BE2C (cell line): ENCODE measurements at regions not wholly inside any gene's neighbourhood (a gene's known extent, or its start where the extent isn't known, plus 50 kb on each side); places are given as distances from the start of the nearest gene placed in this dataset.

ENCODE experiments used
- DNase-seq: peaks from one replicate; pipeline ENCODE4 v3.0.0-alpha.2; 2020
- H3K27me3 ChIP-seq: fragments of 250-450 bp; sonication (Bioruptor Pico); 2 replicates; pipeline ENCODE4 v1.5.1; 2020; ENCODE audit warnings: mild to moderate bottlenecking
- H3K36me3 ChIP-seq: fragments of 250-450 bp; sonication (Bioruptor Pico); 2 replicates; pipeline ENCODE4 v1.5.1; 2020; ENCODE audit warnings: mild to moderate bottlenecking
- H3K4me1 ChIP-seq: fragments of 250-450 bp; sonication (Bioruptor Pico); 2 replicates; pipeline ENCODE4 v1.5.1; 2020
- H3K4me3 ChIP-seq: 2 replicates; pipeline ENCODE4 v1.5.1; 2011; ENCODE audit warnings: low read depth, low read length
- H3K9me3 ChIP-seq: fragments of 250-450 bp; sonication (Bioruptor Pico); 2 replicates; pipeline ENCODE4 v1.5.1; 2020
- TF ChIP-seq, protein P1 (sequence below): IDR thresholded peaks from 2 replicates; pipeline ENCODE4 v1.5.1; 2012; ENCODE audit warnings: mild to moderate bottlenecking, low read depth, low read length

DNA sequence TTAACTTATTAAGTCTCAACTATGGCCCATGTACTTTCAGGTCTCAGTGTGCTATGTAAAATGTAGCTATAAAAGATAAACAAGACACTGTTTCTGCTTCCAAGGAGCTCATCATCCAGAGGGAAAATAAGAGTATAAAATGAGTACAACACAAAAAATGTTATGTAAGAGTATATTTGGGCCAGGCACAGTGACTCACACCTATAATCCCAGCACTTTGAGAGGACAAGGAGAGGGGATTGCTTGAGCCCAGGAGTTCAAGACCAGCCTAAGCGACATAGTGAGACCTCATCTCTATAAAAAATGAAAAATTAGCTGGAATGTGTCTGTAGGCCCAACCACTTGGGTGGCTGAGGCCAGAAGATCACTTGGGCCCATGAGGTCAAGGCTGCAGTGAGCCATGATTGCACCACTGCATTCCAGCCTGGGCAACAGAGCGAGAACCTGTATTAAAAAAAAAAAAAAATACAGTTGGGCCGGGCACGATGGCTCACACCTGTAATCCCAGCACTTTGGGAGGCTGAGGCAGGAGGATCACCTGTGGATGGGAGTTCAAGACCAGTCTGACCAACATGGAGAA is 124.0 kb downstream of the EDN1 start:
- H3K4me3 ChIP-seq: no peak overlapping the region
- H3K4me1 ChIP-seq: no peaks in the 10 kb centered on the region
- DNase-seq: no peak
- TF ChIP-seq, protein P1, sequence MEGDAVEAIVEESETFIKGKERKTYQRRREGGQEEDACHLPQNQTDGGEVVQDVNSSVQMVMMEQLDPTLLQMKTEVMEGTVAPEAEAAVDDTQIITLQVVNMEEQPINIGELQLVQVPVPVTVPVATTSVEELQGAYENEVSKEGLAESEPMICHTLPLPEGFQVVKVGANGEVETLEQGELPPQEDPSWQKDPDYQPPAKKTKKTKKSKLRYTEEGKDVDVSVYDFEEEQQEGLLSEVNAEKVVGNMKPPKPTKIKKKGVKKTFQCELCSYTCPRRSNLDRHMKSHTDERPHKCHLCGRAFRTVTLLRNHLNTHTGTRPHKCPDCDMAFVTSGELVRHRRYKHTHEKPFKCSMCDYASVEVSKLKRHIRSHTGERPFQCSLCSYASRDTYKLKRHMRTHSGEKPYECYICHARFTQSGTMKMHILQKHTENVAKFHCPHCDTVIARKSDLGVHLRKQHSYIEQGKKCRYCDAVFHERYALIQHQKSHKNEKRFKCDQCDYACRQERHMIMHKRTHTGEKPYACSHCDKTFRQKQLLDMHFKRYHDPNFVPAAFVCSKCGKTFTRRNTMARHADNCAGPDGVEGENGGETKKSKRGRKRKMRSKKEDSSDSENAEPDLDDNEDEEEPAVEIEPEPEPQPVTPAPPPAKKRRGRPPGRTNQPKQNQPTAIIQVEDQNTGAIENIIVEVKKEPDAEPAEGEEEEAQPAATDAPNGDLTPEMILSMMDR: no peak
- no peaks in the 10 kb centered on the region for H3K36me3 ChIP-seq
- no peaks in the 10 kb centered on the region for H3K9me3 ChIP-seq
- H3K27me3 ChIP-seq: no peaks in the 10 kb centered on the region

DNA sequence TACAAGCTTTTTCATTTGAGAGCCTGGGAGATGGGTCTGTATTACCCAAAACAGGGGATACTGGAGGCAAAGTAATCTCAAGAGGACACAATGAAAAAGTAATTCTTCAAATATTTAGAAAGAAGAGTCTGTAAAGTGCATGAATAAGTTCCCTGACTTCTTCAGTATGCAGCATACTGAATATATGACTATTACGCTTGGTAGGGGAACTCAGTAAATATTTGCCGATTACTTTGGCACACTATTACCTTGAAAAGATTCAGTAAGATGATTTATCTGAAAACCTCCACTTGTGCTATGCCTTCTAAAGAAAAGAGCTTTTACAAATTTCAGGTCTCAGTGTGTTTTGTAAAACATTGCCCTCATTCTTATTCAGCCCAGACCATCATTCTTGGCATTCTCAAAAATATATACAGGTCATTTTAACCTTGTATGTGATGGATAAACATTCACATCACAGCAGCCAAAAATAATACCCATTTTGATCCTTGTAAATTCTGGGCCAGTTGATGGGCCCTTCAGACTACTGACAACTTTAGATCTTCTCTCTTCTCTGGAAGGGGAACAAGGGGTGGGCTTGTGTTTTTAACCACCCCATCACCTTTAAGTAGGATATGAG is 125.9 kb downstream of the EDN1 start:
- H3K4me1 ChIP-seq: no peaks in the 10 kb centered on the region
- H3K4me3 ChIP-seq: no peak overlapping the region
- no peaks in the 10 kb centered on the region for H3K36me3 ChIP-seq
- no peak for DNase-seq
- TF ChIP-seq, protein P1: no peak
- no peaks in the 10 kb centered on the region for H3K27me3 ChIP-seq
- H3K9me3 ChIP-seq: no peaks in the 10 kb centered on the region

DNA sequence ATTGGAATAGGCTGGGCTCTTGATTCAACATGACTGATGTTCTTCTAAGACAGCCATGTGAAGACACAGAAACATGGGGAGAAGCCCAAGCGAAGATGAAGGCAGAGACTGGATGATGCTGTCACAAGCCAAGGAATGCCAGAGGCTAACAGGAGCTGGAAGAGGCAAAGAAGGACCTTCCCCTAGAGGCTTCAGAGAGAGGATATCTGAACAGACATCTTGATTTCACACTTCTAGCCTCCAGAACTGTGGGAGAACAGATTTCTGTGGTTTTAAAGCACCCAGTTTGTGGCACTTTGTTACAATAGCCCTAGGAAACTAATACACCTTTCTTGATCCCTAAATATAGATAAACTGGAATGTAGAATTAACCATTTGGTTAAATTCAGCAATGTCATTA is 127.0 kb downstream of the EDN1 start:
- Histone ChIP-seq H3K4me1 (no peaks in the 10 kb centered on the region), H3K27me3 (no peaks in the 10 kb centered on the region), H3K9me3 (no peaks in the 10 kb centered on the region), H3K36me3 (no peaks in the 10 kb centered on the region), H3K4me3 (no peak overlapping the region)
- no peak for DNase-seq
- TF ChIP-seq, protein P1: no peak

DNA sequence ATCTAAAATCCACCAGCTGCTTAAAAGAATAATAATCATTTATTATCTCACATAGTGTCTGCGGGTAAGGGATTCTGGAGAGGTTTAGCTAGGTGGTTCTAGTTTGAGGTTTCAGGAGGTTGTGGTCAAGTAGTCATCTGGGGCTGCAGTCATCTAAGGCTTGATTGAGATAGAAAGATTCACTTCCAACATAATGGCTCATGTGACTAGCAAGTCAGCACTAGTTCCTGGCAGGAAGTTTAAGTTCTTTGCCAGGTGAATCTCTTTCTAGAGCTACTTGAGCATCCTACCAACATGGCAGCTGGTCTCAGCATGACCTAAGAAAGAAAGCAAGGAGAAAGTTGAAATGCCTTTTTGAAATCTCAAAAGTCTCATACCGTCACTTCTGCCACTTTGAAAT is 128.8 kb downstream of the EDN1 start:
- no peak overlapping the region for H3K4me3 ChIP-seq
- H3K9me3 ChIP-seq: no peaks in the 10 kb centered on the region
- no peak for DNase-seq
- H3K36me3 ChIP-seq: no peaks in the 10 kb centered on the region
- TF ChIP-seq, protein P1: no peak
- H3K27me3 ChIP-seq: no peaks in the 10 kb centered on the region
- no peaks in the 10 kb centered on the region for H3K4me1 ChIP-seq

DNA sequence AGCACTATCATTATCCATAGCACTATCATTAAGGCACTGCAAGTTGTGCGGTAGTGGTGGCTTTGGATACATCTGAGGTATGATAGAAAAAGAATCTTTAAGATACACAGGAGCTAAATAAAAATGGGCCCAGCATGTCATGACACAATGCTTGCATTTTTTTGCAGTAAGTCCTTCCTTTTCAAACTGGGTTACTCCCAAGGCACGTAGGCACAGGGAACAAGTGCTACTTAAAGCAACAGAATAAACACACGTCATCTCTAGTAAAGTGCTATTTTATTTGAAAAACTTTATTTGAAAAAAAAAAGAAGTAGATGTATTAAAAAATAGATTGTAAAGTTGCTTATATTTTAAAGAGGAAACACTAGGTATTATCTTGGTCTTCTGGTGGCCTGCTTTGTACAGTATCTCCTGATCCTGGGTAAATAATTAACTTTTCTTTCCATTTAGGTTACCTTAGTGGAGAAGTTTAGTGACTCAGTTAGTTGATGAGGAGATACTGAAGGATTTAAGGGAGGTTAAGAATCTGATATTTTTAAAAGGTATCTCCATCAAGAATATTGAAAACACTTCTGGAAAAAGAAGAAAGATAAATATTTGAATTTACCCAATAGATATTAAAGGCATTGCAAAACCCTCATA is 129.6 kb downstream of the EDN1 start:
- TF ChIP-seq, protein P1: no peak
- Histone ChIP-seq H3K4me3 (no peak overlapping the region), H3K9me3 (no peaks in the 10 kb centered on the region), H3K36me3 (no peaks in the 10 kb centered on the region), H3K27me3 (no peaks in the 10 kb centered on the region), H3K4me1 (no peaks in the 10 kb centered on the region)
- no peak for DNase-seq

DNA sequence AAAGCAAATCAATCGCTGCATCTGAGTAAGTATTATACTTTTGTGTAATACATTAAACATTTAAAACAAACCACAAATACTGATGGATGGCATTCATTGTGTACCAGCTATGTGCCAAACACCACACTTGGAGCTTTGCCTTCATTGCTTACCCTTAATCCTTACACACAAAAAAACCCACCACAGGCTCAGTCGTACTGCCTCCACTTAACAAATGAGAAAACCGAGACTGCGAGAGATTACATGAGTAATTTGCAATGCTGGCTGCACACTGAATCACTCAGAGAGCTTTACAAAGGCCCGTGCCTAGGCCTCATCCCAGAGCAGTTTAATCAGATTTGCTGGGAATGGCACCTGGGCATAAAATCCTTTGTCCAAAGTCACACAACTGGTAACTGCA is 130.5 kb downstream of the EDN1 start:
- Histone ChIP-seq H3K27me3 (no peaks in the 10 kb centered on the region), H3K36me3 (no peaks in the 10 kb centered on the region), H3K4me1 (no peaks in the 10 kb centered on the region), H3K9me3 (no peaks in the 10 kb centered on the region), H3K4me3 (no peak overlapping the region)
- no peak for DNase-seq
- TF ChIP-seq, protein P1: no peak
